Fibroblast of lung (primary cell): ENCODE measurements at regions not wholly inside any gene's neighbourhood (a gene's known extent, or its start where the extent isn't known, plus 50 kb on each side); places are given as distances from the start of the nearest gene placed in this dataset.

Source experiments
- DNase-seq, 2 donors: peaks; one replicate each; pipeline versions ENCODE4 v3.0.0 to v3.0.0-alpha.2; 2010; ENCODE audit warnings: low read depth in 2 of 2
- H2AFZ ChIP-seq: 2 replicates; pipeline ENCODE4 v1.5.1; 2012; ENCODE audit warnings: low read length, control low read depth, inconsistent platforms
- H3K27ac ChIP-seq: 2 replicates; pipeline ENCODE4 v1.5.1; 2011; ENCODE audit warnings: low read length, control low read depth; ENCODE audit not compliant: insufficient read depth
- H3K27me3 ChIP-seq: 2 replicates; pipeline ENCODE4 v1.5.1; 2011; ENCODE audit warnings: mild to moderate bottlenecking, low read length; ENCODE audit not compliant: control insufficient read depth, insufficient read depth
- H3K36me3 ChIP-seq: 2 replicates; pipeline ENCODE4 v1.5.1; 2011; ENCODE audit warnings: low read length; ENCODE audit not compliant: control insufficient read depth, insufficient read depth
- H3K4me1 ChIP-seq: 2 replicates; pipeline ENCODE4 v1.5.1; 2011; ENCODE audit warnings: low read length; ENCODE audit not compliant: control insufficient read depth, insufficient read depth; ENCODE audit errors: extremely low read depth
- H3K4me2 ChIP-seq: 2 replicates; pipeline ENCODE4 v1.5.1; 2011; ENCODE audit warnings: low read length, control low read depth; ENCODE audit not compliant: insufficient read depth; ENCODE audit errors: extremely low read depth
- H3K4me3 ChIP-seq, 4 experiments: fragments of 200-600 bp in 1 of 4; sonication (generic) in 1 of 4; replicated peaks in 1 of 4; 2 replicates each; pipeline ENCODE4 v1.5.1; 2011 to 2016; ENCODE audit warnings: low read length in 4 of 4, low read depth in 3 of 4, mild to moderate bottlenecking in 3 of 4, control low read depth in 2 of 4, inconsistent platforms in 1 of 4, mixed read lengths in 1 of 4; ENCODE audit not compliant: insufficient read depth in 1 of 4; ENCODE audit errors: control extremely low read depth in 1 of 4
- H3K79me2 ChIP-seq: 2 replicates; pipeline ENCODE4 v1.5.1; 2012; ENCODE audit warnings: mild to moderate bottlenecking, low read length, inconsistent platforms; ENCODE audit not compliant: control insufficient read depth, insufficient read depth
- H3K9ac ChIP-seq: 2 replicates; pipeline ENCODE4 v1.5.1; 2011; ENCODE audit warnings: mild to moderate bottlenecking, low read length, control low read depth; ENCODE audit not compliant: insufficient read depth
- H3K9me3 ChIP-seq: 2 replicates; pipeline ENCODE4 v1.5.1; 2012; ENCODE audit warnings: low read depth, low read length; ENCODE audit not compliant: control insufficient read depth, insufficient read depth
- H4K20me1 ChIP-seq: 2 replicates; pipeline ENCODE4 v1.5.1; 2011; ENCODE audit warnings: low read length; ENCODE audit not compliant: control insufficient read depth, insufficient read depth; ENCODE audit errors: extremely low read depth
- CTCF ChIP-seq, 2 donors: IDR thresholded peaks in 1 of 2; conservative IDR thresholded peaks in 1 of 2; 1 replicate in 1 of 2; 2 replicates in 1 of 2; pipeline ENCODE4 v1.5.1; 2011 to 2012; ENCODE audit warnings: low read length in 2 of 2, control low read depth in 1 of 2, inconsistent platforms in 1 of 2, low read depth in 1 of 2, mild to moderate bottlenecking in 1 of 2
- EZH2 ChIP-seq: IDR thresholded peaks from 2 replicates; pipeline ENCODE4 v1.5.1; 2012; ENCODE audit warnings: low read length, control low read depth, mild to moderate bottlenecking; ENCODE audit errors: missing control alignments

GRCh38 chr4:10283761-10284160 lies 167.2 kb upstream of the WDR1 start:
- Histone ChIP-seq H4K20me1 (no peaks in the 10 kb centered on the region), H3K27me3 (no peaks in the 10 kb centered on the region), H3K36me3 (no peaks in the 10 kb centered on the region), H3K4me3 (no peak overlapping the region), H3K27ac (no peak overlapping the region), H3K9me3 (no peaks in the 10 kb centered on the region), H2AFZ (no peak overlapping the region), H3K4me2 (no peak overlapping the region), H3K4me1 (no peaks in the 10 kb centered on the region), H3K79me2 (no peaks in the 10 kb centered on the region), H3K9ac (no peak overlapping the region)
- no peak for DNase-seq
- TF ChIP-seq EZH2 (no peak), CTCF (conservative IDR thresholded peaks at IDR 0.05 in 1 of 2, IDR thresholded peaks at IDR 0.05 in 1 of 2; ENCODE audit: low read depth in 1 of 2, low read length in 2 of 2) (no peak)

- Histone ChIP-seq H3K27me3 (no peaks in the 10 kb centered on the region), H4K20me1 (no peaks in the 10 kb centered on the region), H3K4me3 (no peak overlapping the region), H3K9ac (no peak overlapping the region), H3K36me3 (no peaks in the 10 kb centered on the region), H3K4me1 (no peaks in the 10 kb centered on the region), H3K4me2 (no peak overlapping the region), H2AFZ (no peak overlapping the region), H3K79me2 (no peaks in the 10 kb centered on the region), H3K27ac (no peak overlapping the region), H3K9me3 (no peaks in the 10 kb centered on the region)
- TF ChIP-seq CTCF (conservative IDR thresholded peaks at IDR 0.05 in 1 of 2, IDR thresholded peaks at IDR 0.05 in 1 of 2; ENCODE audit: low read depth in 1 of 2, low read length in 2 of 2), result no peak
- TF ChIP-seq EZH2, result no peak
- DNase-seq, result no peak
Observed at GRCh38 chr4:10281996-10282395, 165.4 kb upstream of the WDR1 start.

GRCh38 chr4:10279261-10279660 lies 162.7 kb upstream of the WDR1 start:
- no peaks in the 10 kb centered on the region for H3K4me1 ChIP-seq
- H3K36me3 ChIP-seq, result no peaks in the 10 kb centered on the region
- H3K4me2 ChIP-seq, result no peak overlapping the region
- no peak overlapping the region for H3K27ac ChIP-seq
- no peaks in the 10 kb centered on the region for H4K20me1 ChIP-seq
- no peaks in the 10 kb centered on the region for H3K9me3 ChIP-seq
- no peak for DNase-seq
- H3K79me2 ChIP-seq, result no peaks in the 10 kb centered on the region
- H2AFZ ChIP-seq, result no peak overlapping the region
- TF ChIP-seq EZH2 (no peak), CTCF (conservative IDR thresholded peaks at IDR 0.05 in 1 of 2, IDR thresholded peaks at IDR 0.05 in 1 of 2; ENCODE audit: low read depth in 1 of 2, low read length in 2 of 2) (no peak)
- no peak overlapping the region for H3K4me3 ChIP-seq
- H3K27me3 ChIP-seq, result no peaks in the 10 kb centered on the region
- H3K9ac ChIP-seq, result no peak overlapping the region
